ENCODE measurements at regions not wholly inside any gene's neighbourhood (a gene's known extent, or its start where the extent isn't known, plus 50 kb on each side); places are given as distances from the start of the nearest gene placed in this dataset.

DNA sequence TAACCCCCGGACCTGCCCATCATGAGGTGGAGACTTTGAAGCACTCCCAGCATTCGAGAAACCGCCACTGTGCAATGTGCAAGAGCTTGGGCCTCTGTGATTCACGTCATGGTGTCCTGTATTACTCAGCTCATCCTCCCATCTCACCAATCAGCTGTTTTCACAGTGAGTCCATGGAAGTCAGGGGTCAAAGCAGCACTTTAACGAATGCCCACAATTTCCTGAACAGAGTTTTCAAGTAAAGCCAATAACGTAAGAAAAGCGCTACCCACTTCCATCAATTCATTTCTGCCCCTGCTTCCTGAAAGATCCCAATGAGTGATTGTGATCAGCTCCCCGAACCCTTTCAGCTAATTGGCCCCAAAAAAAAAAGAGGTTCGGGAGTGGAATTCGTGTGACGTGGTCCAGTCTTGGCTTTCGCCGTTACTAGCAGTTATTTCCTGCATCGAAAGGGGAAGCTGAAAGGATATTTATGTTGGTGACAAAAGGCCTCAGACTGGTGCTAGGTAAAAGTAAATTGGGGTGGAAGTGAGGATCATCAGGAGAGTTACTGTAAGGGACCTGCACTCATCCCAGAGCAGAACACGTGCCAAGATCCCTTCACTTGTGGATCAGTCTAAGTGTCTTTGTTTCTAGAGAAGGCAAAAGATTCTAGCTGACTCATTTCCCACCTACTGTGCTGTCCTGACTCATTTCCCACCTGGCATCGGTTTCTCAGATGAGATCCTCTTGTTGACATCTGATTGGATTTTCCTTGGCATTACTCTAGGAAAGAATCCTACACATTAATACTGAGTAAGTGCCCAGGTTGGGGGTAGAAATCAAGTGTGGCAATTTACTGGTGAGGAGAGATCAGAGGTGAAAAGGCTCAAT lies 136.7 kb upstream of the NUDT7 start:
- Histone ChIP-seq H3K4me1 (peaks cover 0 to 9% (median 0%) of the 10 kb centered on the region in 10 experiments; a peak in 3 of 20 replicates), H3K9ac (no peak overlapping the region), H3K27me3 (peaks cover 0 to 17% (median 0%) of the 10 kb centered on the region in 11 experiments; a peak in 2 of 22 replicates), H3K36me3 (no peaks in the 10 kb centered on the region), H3K27ac (no peak overlapping the region), H4K20me1 (no peaks in the 10 kb centered on the region; a peak in 1 of 22 replicates), H3K9me3 (replicated peaks in 1 of 11) (no peaks in the 10 kb centered on the region), H3K4me3 (no peak overlapping the region), H3K4me2 (peak overlapping the region in 1 of 11 experiments; percentile 16; a peak in 2 of 22 replicates)
- no peak for TF ChIP-seq Cebpa-rat (IDR thresholded peaks at IDR 0.05)

- H3K4me1 ChIP-seq: peaks cover 0 to 9% (median 0%) of the 10 kb centered on the region in 10 experiments; a peak in 3 of 20 replicates
- no peak overlapping the region for H3K9ac ChIP-seq
- H3K9me3 ChIP-seq (replicated peaks in 1 of 11): no peaks in the 10 kb centered on the region
- no peak overlapping the region for H3K4me3 ChIP-seq
- H3K4me2 ChIP-seq: no peak overlapping the region
- no peaks in the 10 kb centered on the region for H3K36me3 ChIP-seq
- no peak for TF ChIP-seq Cebpa-rat (IDR thresholded peaks at IDR 0.05)
- no peaks in the 10 kb centered on the region; a peak in 1 of 22 replicates for H4K20me1 ChIP-seq
- no peak overlapping the region for H3K27ac ChIP-seq
- H3K27me3 ChIP-seq: peaks cover 0 to 24% (median 0%) of the 10 kb centered on the region in 11 experiments; a peak in 2 of 22 replicates
These were observed 133.9 kb upstream of the NUDT7 start for GRCh38 chr16:77588389-77588788.

DNA sequence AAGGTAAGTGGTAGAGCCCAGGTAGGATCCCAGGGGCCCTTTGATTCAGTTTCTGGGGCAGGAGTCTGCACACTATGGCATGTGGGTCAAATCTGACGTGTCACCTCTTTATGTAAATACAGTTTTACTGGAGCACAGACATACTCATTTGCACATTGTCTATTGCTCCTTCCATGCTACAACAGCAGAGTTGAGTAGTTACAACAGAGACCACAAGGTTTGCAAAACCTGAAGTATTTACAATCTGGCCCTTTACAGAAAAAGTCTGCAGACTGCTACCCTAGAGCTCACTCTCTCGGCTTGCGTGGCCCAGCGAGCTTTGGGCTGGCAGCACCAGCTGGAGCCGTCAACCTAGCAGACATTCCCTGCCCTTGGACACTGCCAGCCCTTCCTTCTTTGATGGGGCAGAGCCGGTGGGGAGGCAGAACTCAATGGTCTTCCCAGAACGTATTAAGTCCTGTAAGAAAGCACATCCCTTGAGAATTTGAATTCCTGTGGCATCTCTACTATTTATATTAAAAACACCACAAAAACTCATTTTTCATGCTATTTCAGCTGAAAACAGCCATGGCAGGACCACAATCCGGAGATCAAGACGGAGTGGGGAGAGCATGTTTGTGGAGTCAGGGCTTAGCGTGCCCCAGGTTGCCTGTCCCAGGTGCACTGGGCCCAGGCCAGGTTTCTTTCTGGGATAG lies 133.1 kb upstream of the NUDT7 start:
- no peaks in the 10 kb centered on the region; a peak in 1 of 22 replicates for H4K20me1 ChIP-seq
- H3K9ac ChIP-seq: no peak overlapping the region
- peaks cover 0 to 24% (median 0%) of the 10 kb centered on the region in 11 experiments; a peak in 2 of 22 replicates for H3K27me3 ChIP-seq
- H3K9me3 ChIP-seq (replicated peaks in 1 of 11): no peaks in the 10 kb centered on the region
- no peak overlapping the region for H3K4me3 ChIP-seq
- H3K4me1 ChIP-seq: peaks cover 0 to 9% (median 0%) of the 10 kb centered on the region in 10 experiments; a peak in 3 of 20 replicates
- H3K4me2 ChIP-seq: no peak overlapping the region
- H3K27ac ChIP-seq: no peak overlapping the region
- H3K36me3 ChIP-seq: no peaks in the 10 kb centered on the region
- TF ChIP-seq Cebpa-rat (IDR thresholded peaks at IDR 0.05): no peak

GRCh38 chr16:77590707-77591106 lies 131.6 kb upstream of the NUDT7 start:
- TF ChIP-seq Cebpa-rat (IDR thresholded peaks at IDR 0.05): no peak
- Histone ChIP-seq H3K4me3 (no peak overlapping the region), H3K27me3 (peaks cover 0 to 24% (median 0%) of the 10 kb centered on the region in 11 experiments; a peak in 2 of 22 replicates)

DNA sequence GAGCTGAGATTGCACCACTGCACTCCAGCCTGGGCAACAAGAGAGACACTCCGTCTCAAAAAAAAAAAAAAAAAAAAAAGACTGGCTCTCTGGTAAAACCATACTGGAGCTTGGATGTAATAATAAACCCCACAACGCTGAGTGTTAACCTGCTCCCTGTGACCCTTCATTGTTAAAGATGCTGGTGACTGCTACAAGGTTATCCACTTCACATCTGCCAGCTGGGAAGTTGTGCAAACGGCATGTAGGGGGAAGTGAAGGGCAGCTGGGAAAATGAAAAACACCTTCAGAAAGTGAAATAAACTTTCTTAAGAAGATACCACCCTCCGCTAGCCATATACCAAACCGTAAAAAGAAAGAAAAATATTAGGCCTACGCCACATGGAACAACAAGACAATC lies 131.0 kb upstream of the NUDT7 start:
- Histone ChIP-seq H4K20me1 (no peaks in the 10 kb centered on the region; a peak in 1 of 22 replicates), H3K9me3 (replicated peaks in 1 of 11) (no peaks in the 10 kb centered on the region), H3K4me3 (no peak overlapping the region), H3K27ac (no peak overlapping the region), H3K36me3 (no peaks in the 10 kb centered on the region), H3K4me2 (no peak overlapping the region), H3K9ac (no peak overlapping the region), H3K4me1 (peaks cover 0 to 15% (median 4%) of the 10 kb centered on the region in 10 experiments; a peak in 10 of 20 replicates), H3K27me3 (peaks cover 0 to 24% (median 0%) of the 10 kb centered on the region in 11 experiments; a peak in 2 of 22 replicates)
- TF ChIP-seq Cebpa-rat (IDR thresholded peaks at IDR 0.05): no peak

More at GRCh38 chr16:77590707-77591106, 131.6 kb upstream of the NUDT7 start:
- no peak overlapping the region for H3K27ac ChIP-seq
- H3K36me3 ChIP-seq: no peaks in the 10 kb centered on the region
- H4K20me1 ChIP-seq: no peaks in the 10 kb centered on the region; a peak in 1 of 22 replicates
- H3K9me3 ChIP-seq (replicated peaks in 1 of 11): no peaks in the 10 kb centered on the region
- no peak overlapping the region for H3K9ac ChIP-seq
- peaks cover 0 to 9% (median 1%) of the 10 kb centered on the region in 10 experiments; a peak in 8 of 20 replicates for H3K4me1 ChIP-seq
- no peak overlapping the region for H3K4me2 ChIP-seq

- peaks cover 0 to 3% (median 0%) of the 10 kb centered on the region in 11 experiments; a peak in 1 of 22 replicates for H3K9me3 ChIP-seq (replicated peaks in 1 of 11)
- no peaks in the 10 kb centered on the region for H3K36me3 ChIP-seq
- TF ChIP-seq Cebpa-rat (IDR thresholded peaks at IDR 0.05): no peak
- no peak overlapping the region for H3K27ac ChIP-seq
- peaks cover 0 to 19% (median 0%) of the 10 kb centered on the region in 11 experiments; a peak in 3 of 22 replicates for H3K27me3 ChIP-seq
- H3K9ac ChIP-seq: no peak overlapping the region
- H4K20me1 ChIP-seq: no peaks in the 10 kb centered on the region; a peak in 1 of 22 replicates
- peaks cover 0 to 19% (median 9%) of the 10 kb centered on the region in 10 experiments; a peak in 10 of 20 replicates for H3K4me1 ChIP-seq
- no peak overlapping the region for H3K4me2 ChIP-seq
- no peak overlapping the region for H3K4me3 ChIP-seq
These were observed 130.3 kb upstream of the NUDT7 start for GRCh38 chr16:77592021-77592420.

- Histone ChIP-seq H3K4me1 (peaks cover 0 to 19% (median 9%) of the 10 kb centered on the region in 10 experiments; a peak in 10 of 20 replicates), H3K27me3 (peaks cover 0 to 35% (median 0%) of the 10 kb centered on the region in 11 experiments; a peak in 4 of 22 replicates), H3K4me2 (no peak overlapping the region), H3K4me3 (no peak overlapping the region), H4K20me1 (no peaks in the 10 kb centered on the region), H3K9me3 (replicated peaks in 1 of 11) (peaks cover 0 to 8% (median 0%) of the 10 kb centered on the region in 11 experiments; a peak in 3 of 22 replicates), H3K36me3 (no peaks in the 10 kb centered on the region), H3K27ac (no peak overlapping the region), H3K9ac (no peak overlapping the region)
- TF ChIP-seq Cebpa-rat (IDR thresholded peaks at IDR 0.05): no peak
These were observed 128.3 kb upstream of the NUDT7 start for GRCh38 chr16:77594057-77594456.

DNA sequence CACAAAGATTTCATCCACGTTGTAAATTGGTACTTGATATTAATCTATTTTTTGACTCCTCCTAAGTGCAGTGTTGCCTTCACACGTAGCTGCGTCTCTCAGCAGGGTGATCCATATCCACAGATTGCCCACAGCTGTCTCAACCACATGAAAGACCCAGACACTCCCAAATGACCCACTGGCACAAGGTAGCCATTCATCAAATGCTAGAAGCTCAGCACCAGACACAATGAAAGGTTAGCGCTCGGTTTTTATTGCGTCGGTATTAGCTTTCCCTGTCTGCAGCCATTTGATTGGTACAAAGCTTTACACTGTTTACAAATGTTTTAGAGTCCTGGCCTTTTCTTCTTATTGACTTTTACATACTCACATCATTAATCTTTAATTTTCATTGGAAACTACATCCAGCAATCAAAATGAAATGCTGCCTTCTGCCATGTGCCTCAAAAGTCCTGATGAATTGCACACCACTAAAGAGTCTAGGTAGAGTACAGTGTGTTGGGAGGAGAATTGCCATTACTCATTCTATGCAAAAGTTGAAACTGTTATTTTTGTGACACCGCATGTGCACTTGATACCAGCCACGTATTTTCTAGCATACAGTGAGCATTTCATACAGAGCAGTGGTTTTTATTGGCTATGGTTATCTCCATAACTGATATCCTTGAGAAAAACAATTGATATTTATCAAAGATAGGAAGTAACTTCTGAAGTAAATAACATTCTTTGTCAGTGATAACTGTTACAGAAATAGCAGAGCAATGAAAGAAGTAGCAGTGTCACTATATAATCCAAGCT lies 127.3 kb upstream of the NUDT7 start:
- Histone ChIP-seq H3K27me3 (peaks cover 0 to 35% (median 0%) of the 10 kb centered on the region in 11 experiments; a peak in 4 of 22 replicates), H4K20me1 (no peaks in the 10 kb centered on the region), H3K36me3 (no peaks in the 10 kb centered on the region), H3K4me1 (peaks cover 0 to 19% (median 9%) of the 10 kb centered on the region in 10 experiments; a peak in 10 of 20 replicates), H3K4me2 (peak overlapping the region in 4 of 11 experiments; percentile 7 to 57 (median 48); a peak in 4 of 22 replicates), H3K9ac (no peak overlapping the region), H3K4me3 (no peak overlapping the region), H3K9me3 (replicated peaks in 1 of 11) (peaks cover 0 to 8% (median 0%) of the 10 kb centered on the region in 11 experiments; a peak in 3 of 22 replicates), H3K27ac (no peak overlapping the region)
- TF ChIP-seq Cebpa-rat (IDR thresholded peaks at IDR 0.05): no peak

All from BLaER1 treated with 17β-estradiol and CSF1 and Interleukin-3, amounts not matched to agents 10 nM and 100 nM (cell line).